Activated T-cell treated with anti-CD3 and anti-CD28 coated beads, Interleukin-2, amount 50 U/mL, for 4 hours (primary cell): ENCODE measurements at regions not wholly inside any gene's neighbourhood (a gene's known extent, or its start where the extent isn't known, plus 50 kb on each side); places are given as distances from the start of the nearest gene placed in this dataset.

Experiments used
- ATAC-seq, 2 donors: fragments of 200-7000 bp; cut with Tn5 transposase; one replicate each; pipeline ENCODE4 v1.10.0; 2021
- DNase-seq: peaks from one replicate; pipeline ENCODE4 v3.0.0-alpha.2; 2020
- H3K27me3 Mint-ChIP-seq: one replicate; pipeline ENCODE4 v1.8.0; 2021; ENCODE audit warnings: low read depth, mixed read lengths
- H3K36me3 Mint-ChIP-seq: one replicate; pipeline ENCODE4 v1.8.0; 2022; ENCODE audit warnings: mixed read lengths; ENCODE audit not compliant: insufficient read depth
- H3K4me1 Mint-ChIP-seq: one replicate; pipeline ENCODE4 v1.8.0; 2021; ENCODE audit warnings: low read depth, mixed read lengths
- H3K4me3 Mint-ChIP-seq: one replicate; pipeline ENCODE4 v1.8.0; 2021; ENCODE audit warnings: mild to moderate bottlenecking, moderate library complexity, mixed read lengths
- H3K9me3 Mint-ChIP-seq: one replicate; pipeline ENCODE4 v1.8.0; 2021; ENCODE audit warnings: mixed read lengths

DNA sequence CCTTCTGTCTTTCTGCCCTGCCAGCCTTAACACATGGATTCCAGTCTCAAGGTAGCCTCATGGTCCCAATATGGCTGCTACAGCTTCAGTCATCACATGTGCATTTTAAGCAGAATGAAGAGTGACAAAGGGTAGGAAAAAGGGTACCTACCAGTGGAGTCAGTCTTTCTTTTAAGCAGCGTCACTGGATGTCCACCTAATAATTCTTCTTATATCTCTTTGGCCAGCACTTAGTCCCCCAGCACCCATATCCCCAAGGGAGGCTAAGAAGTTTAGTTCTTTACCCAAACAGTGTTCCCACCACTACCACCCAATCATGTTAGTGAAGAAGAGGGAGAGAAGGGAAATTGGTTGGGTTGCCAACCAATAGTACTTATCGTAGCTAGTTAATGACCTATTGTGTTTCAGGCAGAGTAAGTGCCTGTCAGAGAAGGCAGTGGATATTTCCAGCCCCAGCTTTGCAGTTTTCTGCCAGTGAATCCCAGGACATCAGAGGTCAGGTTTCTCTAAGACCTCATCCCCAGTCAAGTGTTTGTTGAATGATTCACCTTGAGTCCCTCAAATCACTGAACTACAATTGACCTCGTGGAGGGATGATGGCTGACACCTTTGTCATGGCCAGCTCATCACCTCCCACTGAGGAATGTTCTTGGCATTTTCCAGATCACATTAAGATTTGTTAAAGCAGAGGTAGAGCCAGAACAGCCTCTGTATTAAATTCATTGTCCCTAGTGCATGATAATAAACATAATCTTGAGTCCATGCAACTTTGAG lies 250.9 kb upstream of the CRY1 start:
- DNase-seq (no peak), ATAC-seq (no peak)
- Mint-ChIP-seq H3K36me3 (peaks cover 5% of the 10 kb centered on the region), H3K9me3 (peaks cover 8% of the 10 kb centered on the region), H3K4me1 (peaks cover 19% of the 10 kb centered on the region), H3K4me3 (no peak overlapping the region), H3K27me3 (no peaks in the 10 kb centered on the region)

DNA sequence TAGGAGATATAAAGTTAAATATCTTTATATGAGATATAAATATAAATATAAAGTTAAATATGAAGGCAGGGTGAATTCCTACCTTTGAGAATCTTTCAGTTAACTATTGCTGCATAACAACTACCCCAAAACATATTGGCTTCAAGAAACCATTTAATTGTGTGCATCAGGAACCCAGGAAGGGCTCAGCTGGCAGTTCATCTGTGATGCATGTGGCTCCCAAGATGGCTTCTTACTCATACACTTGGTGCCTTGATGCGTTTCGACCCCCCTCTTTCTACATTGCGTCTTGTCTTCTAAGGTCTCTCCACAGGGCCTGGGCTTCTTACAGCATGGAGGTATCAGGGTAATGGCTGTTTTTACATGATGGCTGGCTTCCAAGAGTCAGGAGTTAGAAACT lies 253.9 kb upstream of the CRY1 start:
- DNase-seq (no peak), ATAC-seq (no peak)
- peaks cover 8% of the 10 kb centered on the region for H3K9me3 Mint-ChIP-seq
- no peak overlapping the region for H3K4me3 Mint-ChIP-seq
- peaks cover 28% of the 10 kb centered on the region for H3K4me1 Mint-ChIP-seq
- H3K36me3 Mint-ChIP-seq: peaks cover 4% of the 10 kb centered on the region
- H3K27me3 Mint-ChIP-seq: no peaks in the 10 kb centered on the region

DNA sequence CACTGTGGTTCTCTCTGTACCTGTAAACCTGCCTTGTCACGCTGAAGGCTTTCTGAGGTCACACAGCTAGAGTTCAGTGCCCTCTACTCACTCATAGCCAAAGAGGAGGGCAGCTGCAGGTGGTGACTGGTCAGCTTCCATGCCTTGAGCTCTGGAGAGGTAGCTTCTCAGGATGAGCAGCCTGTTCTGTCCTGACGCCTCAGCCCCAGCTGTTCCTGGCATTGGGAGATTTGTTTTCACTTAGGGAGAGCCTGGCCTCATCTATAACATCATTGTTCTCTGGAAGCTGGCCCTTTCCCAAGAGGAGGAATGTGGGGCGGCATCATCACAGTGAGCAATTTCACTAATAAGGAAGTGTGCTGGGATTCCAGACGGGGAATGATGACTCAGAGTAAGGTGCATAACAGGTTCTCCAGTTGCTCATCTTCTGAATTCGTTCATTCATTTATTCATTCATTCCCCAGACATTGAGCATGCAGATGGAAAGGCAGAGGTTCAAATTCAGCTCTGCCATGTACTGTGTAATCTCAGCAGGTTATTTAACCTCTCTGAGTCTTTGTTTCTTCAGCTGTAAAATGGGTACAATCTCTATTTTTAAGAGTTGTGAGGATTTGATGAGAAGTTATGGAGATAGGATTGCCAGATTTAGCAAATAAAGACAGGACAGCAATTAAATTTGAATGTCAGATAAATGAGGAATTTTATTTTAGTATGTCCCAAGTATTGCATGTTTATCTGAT lies 255.8 kb upstream of the CRY1 start:
- H3K4me3 Mint-ChIP-seq: no peak overlapping the region
- ATAC-seq (no peak), DNase-seq (no peak)
- H3K4me1 Mint-ChIP-seq: peaks cover 39% of the 10 kb centered on the region
- H3K36me3 Mint-ChIP-seq: no peaks in the 10 kb centered on the region
- no peaks in the 10 kb centered on the region for H3K27me3 Mint-ChIP-seq
- peaks cover 4% of the 10 kb centered on the region for H3K9me3 Mint-ChIP-seq

DNA sequence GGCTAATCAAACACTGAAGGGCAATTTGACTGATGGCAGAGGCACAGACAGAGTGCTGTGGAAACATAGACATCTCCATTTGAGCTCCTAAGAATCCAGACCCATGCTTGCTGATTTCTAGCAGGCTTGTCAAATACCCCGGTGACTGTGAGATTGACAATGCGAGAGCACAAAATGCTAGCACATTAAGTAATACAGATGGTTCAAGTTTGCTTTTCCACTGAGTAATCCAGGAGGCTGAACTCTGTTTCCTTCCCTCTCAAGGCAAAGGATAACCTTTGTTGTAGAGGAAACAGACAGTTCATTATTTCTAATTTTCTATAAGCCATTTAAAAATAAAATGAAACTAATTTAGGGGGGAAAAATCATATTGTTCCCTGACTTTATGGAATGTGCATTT lies 256.5 kb upstream of the CRY1 start:
- Mint-ChIP-seq H3K4me1 (peaks cover 41% of the 10 kb centered on the region), H3K4me3 (no peak overlapping the region), H3K27me3 (no peaks in the 10 kb centered on the region), H3K9me3 (peaks cover 4% of the 10 kb centered on the region), H3K36me3 (no peaks in the 10 kb centered on the region)
- ATAC-seq: no peak
- DNase-seq: no peak

DNA sequence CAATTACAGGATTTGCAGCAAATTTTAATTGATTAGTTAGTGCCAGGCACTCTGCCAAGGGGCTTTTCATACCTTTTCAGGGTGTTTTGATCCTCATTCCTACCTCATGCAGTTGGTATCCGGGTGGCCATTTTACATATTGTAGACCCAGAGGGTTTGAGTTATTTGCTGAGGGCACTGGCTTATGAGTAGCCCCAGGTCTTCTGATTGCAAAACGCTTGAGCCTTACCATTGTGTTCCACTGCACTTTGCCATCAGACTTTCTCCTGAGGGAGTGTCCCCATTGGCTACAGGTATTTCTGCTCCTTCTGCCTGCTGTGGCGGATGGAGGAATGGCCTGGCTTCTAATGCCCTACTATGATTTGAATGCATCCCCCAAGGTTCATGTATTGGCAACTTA lies 257.8 kb upstream of the CRY1 start:
- no peak for ATAC-seq
- Mint-ChIP-seq H3K27me3 (no peaks in the 10 kb centered on the region), H3K9me3 (peaks cover 4% of the 10 kb centered on the region), H3K36me3 (no peaks in the 10 kb centered on the region), H3K4me3 (no peak overlapping the region), H3K4me1 (peaks cover 42% of the 10 kb centered on the region)
- DNase-seq: no peak

DNA sequence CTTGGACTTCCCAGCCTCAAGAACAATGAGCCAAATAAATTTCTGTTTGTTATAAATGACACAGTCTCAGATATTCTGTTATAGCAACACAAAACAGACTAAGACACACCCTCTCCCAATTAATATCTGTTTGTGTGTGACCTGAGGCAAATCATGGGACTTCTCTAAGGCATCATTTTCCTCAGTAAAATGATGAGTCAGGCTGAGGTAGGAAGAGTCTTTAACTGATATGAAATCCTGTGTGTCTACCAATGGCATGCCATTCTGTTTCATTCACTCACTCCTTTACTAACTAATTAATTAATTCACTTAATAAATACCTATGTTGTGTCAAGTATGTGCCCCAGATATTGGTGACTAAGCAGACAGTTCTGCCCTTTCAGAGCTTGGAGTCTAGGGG lies 258.4 kb upstream of the CRY1 start:
- Mint-ChIP-seq H3K4me1 (peaks cover 46% of the 10 kb centered on the region), H3K36me3 (no peaks in the 10 kb centered on the region), H3K9me3 (peaks cover 4% of the 10 kb centered on the region), H3K27me3 (no peaks in the 10 kb centered on the region), H3K4me3 (no peak overlapping the region)
- DNase-seq (no peak), ATAC-seq (no peak)

DNA sequence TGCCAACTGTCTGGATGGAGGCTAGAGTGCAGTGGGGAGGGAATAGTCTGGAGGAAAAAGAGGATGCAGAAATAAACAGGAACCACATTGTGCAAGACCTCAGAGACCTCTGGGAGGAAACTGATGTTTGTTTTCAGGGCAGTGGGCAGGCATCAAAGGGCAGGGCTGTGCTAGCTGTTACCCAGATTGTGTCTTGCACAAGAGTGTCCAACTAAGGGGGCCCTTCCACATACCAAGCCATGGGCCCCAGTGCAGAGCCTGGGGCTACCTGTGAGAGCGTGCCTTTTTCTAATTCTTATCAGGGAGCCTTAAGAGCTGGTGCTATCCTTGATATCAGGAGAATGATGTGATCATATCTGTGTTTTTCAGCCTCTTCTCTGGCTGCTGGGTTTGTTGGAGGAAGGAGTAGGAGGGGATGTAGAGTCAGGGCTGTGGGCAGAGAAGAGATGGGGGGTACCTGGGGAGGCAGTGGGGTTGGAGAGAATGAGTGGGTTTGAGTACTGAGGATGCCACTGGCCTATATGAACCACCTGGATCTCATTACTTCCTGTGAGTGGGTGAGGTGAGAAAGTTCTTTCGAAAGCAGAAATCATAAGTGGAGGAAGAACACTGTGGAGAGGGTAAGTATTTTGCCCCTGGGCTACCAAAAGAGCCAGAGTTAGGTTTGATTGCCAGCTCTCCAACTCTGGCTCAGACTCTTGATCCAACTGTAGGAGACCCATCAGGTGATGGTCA lies 259.2 kb upstream of the CRY1 start:
- Mint-ChIP-seq H3K36me3 (no peaks in the 10 kb centered on the region), H3K4me1 (peaks cover 47% of the 10 kb centered on the region), H3K27me3 (no peaks in the 10 kb centered on the region), H3K4me3 (peak overlapping the region; percentile 20), H3K9me3 (peaks cover under 1% of the 10 kb centered on the region)
- DNase-seq (no peak), ATAC-seq (peak; percentile 77 to 83)

DNA sequence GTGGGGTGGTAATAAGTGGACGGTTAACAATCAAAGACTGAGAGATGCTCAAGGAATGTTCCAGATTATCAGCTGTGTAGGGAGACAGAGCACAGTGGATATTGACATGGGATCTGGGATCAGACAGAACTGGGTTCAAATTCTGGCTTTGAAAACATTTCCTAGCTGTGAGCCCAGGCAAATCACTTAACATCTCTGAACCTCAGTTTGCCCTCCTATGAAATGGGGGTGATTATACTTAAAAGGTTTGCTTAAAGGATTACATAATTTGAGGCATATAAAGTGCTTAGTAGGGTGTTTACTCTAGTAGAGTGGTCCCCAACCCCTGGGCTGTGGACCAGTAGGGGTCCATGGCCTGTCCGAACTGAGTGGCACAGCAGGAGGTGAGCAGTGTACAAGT lies 260.0 kb upstream of the CRY1 start:
- Mint-ChIP-seq H3K4me1 (peaks cover 41% of the 10 kb centered on the region), H3K36me3 (no peaks in the 10 kb centered on the region), H3K27me3 (no peaks in the 10 kb centered on the region), H3K4me3 (no peak overlapping the region), H3K9me3 (no peaks in the 10 kb centered on the region)
- DNase-seq (no peak), ATAC-seq (no peak)

DNA sequence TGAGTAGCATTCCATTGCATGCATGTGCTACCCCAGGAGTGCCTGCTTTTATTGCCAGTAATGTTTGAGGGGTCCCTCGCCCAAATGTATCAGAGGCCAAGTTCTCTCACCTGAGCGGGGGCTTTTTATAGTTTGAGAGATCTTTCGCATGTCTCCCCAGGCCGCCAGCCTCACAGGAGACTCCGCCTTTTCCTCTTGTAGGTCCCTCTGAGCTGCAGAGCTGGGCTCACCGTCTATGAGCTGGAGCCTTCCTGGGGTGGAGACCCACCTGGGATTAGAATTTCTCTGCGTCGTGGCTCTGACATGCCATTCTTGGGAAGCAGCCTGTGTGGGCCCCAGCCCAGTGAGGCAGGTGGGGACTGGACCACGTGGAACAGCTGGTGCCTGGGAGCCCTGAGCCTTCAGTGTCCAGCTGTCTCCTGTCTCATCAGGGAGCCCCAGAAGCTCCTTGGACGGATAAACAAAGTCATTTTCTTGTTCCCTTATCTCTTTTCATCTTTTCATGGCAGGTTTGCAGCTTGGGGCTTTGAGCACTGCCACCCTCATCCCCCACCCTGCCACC lies 261.7 kb upstream of the CRY1 start:
- ATAC-seq (no peak), DNase-seq (no peak)
- no peaks in the 10 kb centered on the region for H3K9me3 Mint-ChIP-seq
- no peak overlapping the region for H3K4me3 Mint-ChIP-seq
- peaks cover 40% of the 10 kb centered on the region for H3K4me1 Mint-ChIP-seq
- H3K27me3 Mint-ChIP-seq: no peaks in the 10 kb centered on the region
- no peaks in the 10 kb centered on the region for H3K36me3 Mint-ChIP-seq

DNA sequence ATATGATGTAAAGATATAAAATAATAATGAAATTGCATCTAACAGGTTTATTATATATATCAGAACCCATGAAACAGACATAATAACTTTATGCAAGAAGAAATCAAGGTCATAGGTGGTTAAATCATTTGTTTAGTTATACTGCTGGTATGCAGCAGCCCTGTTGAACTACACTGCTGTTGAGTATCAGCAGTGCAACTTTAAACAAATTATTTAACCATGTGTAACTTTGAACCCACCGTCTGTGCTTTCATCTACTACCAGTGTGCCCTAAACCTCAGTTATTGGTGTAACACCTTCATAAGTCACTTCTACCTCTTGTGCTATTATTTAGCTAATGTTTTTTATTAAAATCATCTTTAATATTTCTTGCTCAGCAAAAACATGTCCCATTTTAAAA lies 262.3 kb upstream of the CRY1 start:
- no peaks in the 10 kb centered on the region for H3K36me3 Mint-ChIP-seq
- H3K9me3 Mint-ChIP-seq: no peaks in the 10 kb centered on the region
- peaks cover 40% of the 10 kb centered on the region for H3K4me1 Mint-ChIP-seq
- DNase-seq (no peak), ATAC-seq (no peak)
- H3K4me3 Mint-ChIP-seq: no peak overlapping the region
- no peaks in the 10 kb centered on the region for H3K27me3 Mint-ChIP-seq

DNA sequence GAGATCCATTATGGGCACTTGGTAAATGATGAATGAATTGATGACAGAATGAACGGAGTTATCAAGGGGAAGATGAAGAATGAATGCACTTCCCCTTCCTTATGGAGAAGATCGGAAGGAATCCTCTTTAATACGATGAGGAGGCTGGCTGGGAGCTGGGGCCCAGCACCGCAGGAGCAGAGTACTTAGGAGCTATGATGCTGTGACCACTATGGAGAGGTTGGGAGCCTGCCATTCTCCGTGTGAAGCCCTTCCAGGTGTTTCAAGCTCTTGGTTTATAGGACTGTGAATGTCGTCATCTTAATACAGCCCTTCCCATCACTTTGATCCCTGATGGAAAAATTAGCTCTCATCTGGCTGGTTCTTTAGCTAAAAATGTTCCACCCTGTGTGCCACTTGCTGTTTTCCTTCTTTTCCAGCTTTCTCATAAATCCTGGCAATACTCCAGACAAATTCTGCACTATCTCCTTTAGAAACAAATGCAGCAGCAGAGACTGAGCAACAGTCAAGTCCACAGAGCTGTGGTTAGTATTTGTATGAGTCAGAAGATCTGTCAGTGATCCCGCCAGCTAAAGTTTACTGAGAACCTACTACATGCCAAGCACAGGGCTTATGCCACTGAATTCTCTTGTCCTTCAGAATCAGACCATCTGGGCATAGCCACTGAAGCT lies 263.1 kb upstream of the CRY1 start:
- no peaks in the 10 kb centered on the region for H3K9me3 Mint-ChIP-seq
- H3K4me1 Mint-ChIP-seq: peaks cover 38% of the 10 kb centered on the region
- H3K36me3 Mint-ChIP-seq: no peaks in the 10 kb centered on the region
- no peaks in the 10 kb centered on the region for H3K27me3 Mint-ChIP-seq
- H3K4me3 Mint-ChIP-seq: no peak overlapping the region
- peak; percentile 63 to 68 for ATAC-seq
- DNase-seq: no peak

DNA sequence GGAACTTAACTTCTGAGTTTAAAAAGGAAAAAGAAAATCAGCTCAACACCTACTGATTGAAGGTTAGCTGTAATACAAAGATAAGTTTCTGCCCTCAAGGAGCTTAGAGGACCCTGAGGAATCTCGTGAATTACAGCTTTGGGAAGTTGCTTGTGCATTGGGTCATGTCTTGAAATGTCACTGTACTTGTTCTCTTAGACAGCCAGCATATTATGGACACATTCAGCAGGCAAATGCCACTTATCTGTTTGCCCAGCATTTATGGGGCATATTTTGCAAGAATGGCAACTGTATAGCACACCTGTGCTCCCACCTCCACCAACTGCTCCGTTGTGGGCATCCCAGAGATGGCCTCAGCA lies 263.6 kb upstream of the CRY1 start:
- DNase-seq (no peak), ATAC-seq (no peak)
- Mint-ChIP-seq H3K4me3 (no peak overlapping the region), H3K27me3 (no peaks in the 10 kb centered on the region), H3K4me1 (peaks cover 33% of the 10 kb centered on the region), H3K9me3 (no peaks in the 10 kb centered on the region), H3K36me3 (no peaks in the 10 kb centered on the region)

DNA sequence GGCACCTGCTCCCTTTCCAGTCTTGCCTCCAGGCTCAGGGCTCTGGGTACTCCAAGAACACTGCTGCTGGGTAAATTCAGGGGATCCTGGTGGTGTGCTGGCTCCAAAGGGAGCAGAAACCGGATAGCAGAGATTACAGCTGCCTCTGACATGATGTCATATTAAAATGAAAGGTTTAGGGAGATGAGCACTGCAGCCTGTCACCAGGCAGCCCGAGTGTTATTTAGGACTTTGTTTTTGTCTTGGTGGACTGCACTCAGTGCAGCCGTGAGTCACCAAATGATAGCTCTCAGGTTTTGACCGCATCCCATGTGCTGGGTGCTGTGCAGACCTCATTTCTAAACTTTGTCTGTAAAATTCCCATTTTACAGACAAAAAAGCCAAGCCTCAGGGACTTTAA lies 266.0 kb upstream of the CRY1 start:
- Mint-ChIP-seq H3K4me3 (no peak overlapping the region), H3K4me1 (peaks cover 19% of the 10 kb centered on the region), H3K27me3 (no peaks in the 10 kb centered on the region), H3K36me3 (no peaks in the 10 kb centered on the region), H3K9me3 (no peaks in the 10 kb centered on the region)
- no peak for DNase-seq
- peak in 1 of 2 donors; percentile 29 for ATAC-seq

DNA sequence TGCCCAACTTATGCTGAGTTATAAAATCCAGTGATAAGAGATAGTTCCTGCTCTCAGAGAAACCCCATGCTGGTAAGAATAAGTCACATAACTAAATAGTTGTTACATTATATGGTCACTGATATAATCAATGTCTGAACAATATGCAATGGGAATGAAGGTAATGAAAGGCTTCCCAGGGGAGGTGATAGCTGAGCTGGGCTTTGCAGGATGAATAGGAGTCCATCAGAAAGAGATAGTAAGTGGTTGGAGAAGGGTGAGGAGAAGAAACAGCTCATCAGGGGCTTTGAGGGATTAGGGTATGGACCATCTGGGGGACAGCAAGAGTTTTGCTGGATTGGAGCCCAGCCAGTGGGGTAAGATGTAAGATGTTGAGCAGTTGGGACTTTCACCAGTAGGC lies 266.7 kb upstream of the CRY1 start:
- Mint-ChIP-seq H3K27me3 (no peaks in the 10 kb centered on the region), H3K4me1 (peaks cover 15% of the 10 kb centered on the region), H3K36me3 (no peaks in the 10 kb centered on the region), H3K4me3 (no peak overlapping the region), H3K9me3 (no peaks in the 10 kb centered on the region)
- no peak for ATAC-seq
- DNase-seq: no peak
